ENCODE measurements at regions not wholly inside any gene's neighbourhood (a gene's known extent, or its start where the extent isn't known, plus 50 kb on each side); places are given as distances from the start of the nearest gene placed in this dataset.
A peak's percentile ranks its signal among the peaks of the same experiment; 100 is the strongest.

DNA sequence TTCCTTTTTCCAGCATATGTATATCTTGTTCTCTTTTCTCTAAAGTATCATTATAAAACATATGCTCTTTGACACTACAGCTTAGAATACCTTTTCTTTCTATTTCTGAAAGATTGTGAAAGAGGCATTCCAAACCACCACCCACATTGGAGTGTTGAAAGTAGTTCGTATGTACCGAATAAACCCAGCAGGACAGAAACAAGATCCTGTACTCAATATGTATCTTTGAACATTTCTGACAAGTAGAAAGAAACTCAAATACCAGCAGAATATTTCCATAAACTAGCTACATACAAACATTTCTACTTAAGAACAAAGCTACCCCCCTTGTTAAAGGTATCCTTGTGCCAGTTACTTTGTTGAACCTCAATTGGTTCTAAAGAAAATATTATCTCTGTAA is 415.3 kb upstream of the ALCAM start:
- no peak overlapping the region for H3K4me3 ChIP-seq (ENCODE audit: insufficient read depth, low read length)
- H3K36me3 ChIP-seq (ENCODE audit: insufficient read depth, low read length), result no peaks in the 10 kb centered on the region
- H3K27me3 ChIP-seq (ENCODE audit: insufficient read depth, low read length), result no peaks in the 10 kb centered on the region
- H3K4me2 ChIP-seq (ENCODE audit: insufficient read depth, low read length), result peak overlapping the region; percentile 9
- no peaks in the 10 kb centered on the region for H3K79me2 ChIP-seq (ENCODE audit: insufficient read depth, low read length)
- H3K9me3 ChIP-seq (ENCODE audit: low read depth, low read length), result no peaks in the 10 kb centered on the region
- no peak for DNase-seq (ENCODE audit: insufficient read length, low spot score, missing footprints)
- H3K4me1 ChIP-seq (ENCODE audit: insufficient read depth, low read length), result peaks cover 16% of the 10 kb centered on the region
- no peaks in the 10 kb centered on the region for H4K20me1 ChIP-seq (ENCODE audit: insufficient read depth, low read length)
- no peak overlapping the region for H3K27ac ChIP-seq (ENCODE audit: low read depth, low read length)
- TF ChIP-seq, protein P1, sequence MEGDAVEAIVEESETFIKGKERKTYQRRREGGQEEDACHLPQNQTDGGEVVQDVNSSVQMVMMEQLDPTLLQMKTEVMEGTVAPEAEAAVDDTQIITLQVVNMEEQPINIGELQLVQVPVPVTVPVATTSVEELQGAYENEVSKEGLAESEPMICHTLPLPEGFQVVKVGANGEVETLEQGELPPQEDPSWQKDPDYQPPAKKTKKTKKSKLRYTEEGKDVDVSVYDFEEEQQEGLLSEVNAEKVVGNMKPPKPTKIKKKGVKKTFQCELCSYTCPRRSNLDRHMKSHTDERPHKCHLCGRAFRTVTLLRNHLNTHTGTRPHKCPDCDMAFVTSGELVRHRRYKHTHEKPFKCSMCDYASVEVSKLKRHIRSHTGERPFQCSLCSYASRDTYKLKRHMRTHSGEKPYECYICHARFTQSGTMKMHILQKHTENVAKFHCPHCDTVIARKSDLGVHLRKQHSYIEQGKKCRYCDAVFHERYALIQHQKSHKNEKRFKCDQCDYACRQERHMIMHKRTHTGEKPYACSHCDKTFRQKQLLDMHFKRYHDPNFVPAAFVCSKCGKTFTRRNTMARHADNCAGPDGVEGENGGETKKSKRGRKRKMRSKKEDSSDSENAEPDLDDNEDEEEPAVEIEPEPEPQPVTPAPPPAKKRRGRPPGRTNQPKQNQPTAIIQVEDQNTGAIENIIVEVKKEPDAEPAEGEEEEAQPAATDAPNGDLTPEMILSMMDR (IDR thresholded peaks at IDR 0.05; ENCODE audit: extremely low read depth, low read depth, low read length), result no peak
- peak overlapping the region; percentile 33 for H2AFZ ChIP-seq (ENCODE audit: low read length)

DNA sequence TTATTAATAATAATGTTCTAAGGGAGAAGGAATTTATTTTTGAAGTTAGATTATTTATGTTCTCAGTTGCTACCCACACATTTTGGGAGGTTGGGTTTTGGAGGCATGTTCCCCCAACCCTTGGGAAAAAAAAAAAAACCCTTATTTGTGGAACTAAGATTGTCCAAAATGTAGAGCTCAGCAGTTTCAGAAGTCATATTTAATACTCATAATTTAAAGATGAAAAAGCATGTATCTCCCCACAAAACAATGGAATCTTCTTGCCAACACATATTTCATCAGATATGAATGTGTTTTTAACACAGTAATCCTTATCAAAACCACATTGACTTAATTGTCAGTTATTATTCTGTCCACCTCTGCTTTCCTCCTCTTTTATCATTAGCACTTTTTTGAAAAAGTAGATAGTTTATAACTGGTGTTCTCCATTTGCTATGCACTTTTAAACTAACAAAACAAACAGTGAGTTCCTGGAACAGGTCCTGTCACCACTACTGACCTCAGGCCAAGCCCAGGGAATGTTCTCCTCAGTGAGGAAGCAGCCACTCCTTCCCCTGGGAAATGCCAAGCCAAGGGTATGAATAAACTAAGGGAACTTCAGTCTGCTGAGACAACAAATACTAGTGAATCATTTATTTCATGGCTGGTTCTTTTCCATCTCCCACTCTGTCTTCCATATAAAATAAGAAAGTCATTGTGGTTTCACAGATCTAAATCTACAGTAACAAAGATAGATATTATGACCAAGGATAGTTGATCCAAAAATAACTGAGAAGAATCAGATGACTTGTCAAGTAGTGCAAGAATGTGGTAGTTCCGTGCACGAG is 414.4 kb upstream of the ALCAM start:
- Histone ChIP-seq H3K4me2 (ENCODE audit: insufficient read depth, low read length) (peak overlapping the region; percentile 35), H4K20me1 (ENCODE audit: insufficient read depth, low read length) (no peaks in the 10 kb centered on the region), H3K36me3 (ENCODE audit: insufficient read depth, low read length) (no peaks in the 10 kb centered on the region), H3K79me2 (ENCODE audit: insufficient read depth, low read length) (no peaks in the 10 kb centered on the region), H3K27me3 (ENCODE audit: insufficient read depth, low read length) (no peaks in the 10 kb centered on the region), H2AFZ (ENCODE audit: low read length) (no peak overlapping the region), H3K9me3 (ENCODE audit: low read depth, low read length) (no peaks in the 10 kb centered on the region), H3K27ac (ENCODE audit: low read depth, low read length) (peak overlapping the region; percentile 34), H3K4me3 (ENCODE audit: insufficient read depth, low read length) (no peak overlapping the region), H3K4me1 (ENCODE audit: insufficient read depth, low read length) (peaks cover 16% of the 10 kb centered on the region)
- TF ChIP-seq, protein P1 (IDR thresholded peaks at IDR 0.05; ENCODE audit: extremely low read depth, low read depth, low read length), result no peak
- DNase-seq (ENCODE audit: insufficient read length, low spot score, missing footprints), result peak; percentile 85

DNA sequence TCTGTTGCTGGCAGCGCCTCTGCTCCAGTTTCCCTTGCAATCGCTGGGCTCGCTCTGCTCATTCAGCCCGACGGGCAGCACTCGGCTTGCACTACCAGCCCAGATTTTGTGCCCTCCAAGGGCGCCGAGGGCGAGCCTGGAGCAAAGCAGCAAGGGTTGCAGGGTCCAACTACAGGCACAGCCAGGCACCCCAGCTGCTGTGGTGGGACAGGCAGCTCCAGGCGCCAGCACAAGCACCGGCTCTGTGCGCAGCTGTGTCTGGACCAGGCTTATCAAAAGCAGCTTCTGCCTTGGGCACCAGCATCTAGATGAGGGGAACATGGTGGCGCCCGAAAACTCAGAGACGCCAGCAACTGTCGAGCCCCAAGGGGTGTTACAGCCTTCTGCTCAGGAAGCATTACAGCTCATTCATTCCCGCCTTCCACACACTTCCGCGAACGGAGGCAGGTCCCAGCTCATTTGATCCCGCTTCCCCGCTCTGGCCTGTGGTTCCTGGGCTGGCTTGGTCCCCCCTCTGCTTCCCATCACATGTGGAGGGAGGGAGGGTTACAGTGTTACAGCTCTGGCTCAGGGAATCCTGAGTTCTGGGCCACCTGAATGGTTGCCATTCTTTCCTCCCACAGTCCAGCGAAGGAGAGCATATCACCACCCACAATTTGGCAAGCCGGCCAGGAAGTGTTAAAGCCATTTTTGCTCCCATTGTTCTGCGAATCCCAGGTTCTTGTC is 409.9 kb upstream of the ALCAM start:
- Histone ChIP-seq H3K79me2 (ENCODE audit: insufficient read depth, low read length) (no peaks in the 10 kb centered on the region), H3K4me3 (ENCODE audit: insufficient read depth, low read length) (no peak overlapping the region), H2AFZ (ENCODE audit: low read length) (no peak overlapping the region), H3K27ac (ENCODE audit: low read depth, low read length) (no peak overlapping the region), H3K4me1 (ENCODE audit: insufficient read depth, low read length) (peaks cover 12% of the 10 kb centered on the region), H3K27me3 (ENCODE audit: insufficient read depth, low read length) (no peaks in the 10 kb centered on the region), H3K9me3 (ENCODE audit: low read depth, low read length) (no peaks in the 10 kb centered on the region), H3K36me3 (ENCODE audit: insufficient read depth, low read length) (no peaks in the 10 kb centered on the region), H3K4me2 (ENCODE audit: insufficient read depth, low read length) (no peak overlapping the region), H4K20me1 (ENCODE audit: insufficient read depth, low read length) (no peaks in the 10 kb centered on the region)
- TF ChIP-seq, protein P1 (IDR thresholded peaks at IDR 0.05; ENCODE audit: extremely low read depth, low read depth, low read length), result no peak
- DNase-seq (ENCODE audit: insufficient read length, low spot score, missing footprints), result no peak

DNA sequence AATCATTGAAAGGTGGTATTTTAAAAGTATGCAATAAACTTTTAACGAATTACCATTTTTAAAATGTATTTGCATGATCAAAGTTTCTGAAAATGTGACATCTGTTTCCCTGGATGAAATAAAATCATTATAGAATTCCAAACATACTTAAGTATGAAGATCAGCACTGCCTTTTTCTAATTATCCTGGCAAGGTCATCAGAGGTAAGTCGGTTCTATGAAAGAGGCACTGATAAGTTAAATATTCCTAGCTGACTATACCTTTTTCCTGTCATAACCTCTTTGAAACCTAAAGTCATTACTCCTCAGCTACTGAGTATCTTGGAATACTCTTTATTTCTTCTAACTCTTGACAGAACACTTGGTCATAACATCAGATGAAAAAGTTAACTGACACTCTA is 406.1 kb upstream of the ALCAM start:
- H3K27me3 ChIP-seq (ENCODE audit: insufficient read depth, low read length), result no peaks in the 10 kb centered on the region
- no peak for DNase-seq (ENCODE audit: insufficient read length, low spot score, missing footprints)
- no peak overlapping the region for H3K27ac ChIP-seq (ENCODE audit: low read depth, low read length)
- no peaks in the 10 kb centered on the region for H3K79me2 ChIP-seq (ENCODE audit: insufficient read depth, low read length)
- TF ChIP-seq, protein P1 (IDR thresholded peaks at IDR 0.05; ENCODE audit: extremely low read depth, low read depth, low read length), result no peak
- H3K36me3 ChIP-seq (ENCODE audit: insufficient read depth, low read length), result no peaks in the 10 kb centered on the region
- no peaks in the 10 kb centered on the region for H3K9me3 ChIP-seq (ENCODE audit: low read depth, low read length)
- no peak overlapping the region for H3K4me3 ChIP-seq (ENCODE audit: insufficient read depth, low read length)
- H3K4me1 ChIP-seq (ENCODE audit: insufficient read depth, low read length), result no peaks in the 10 kb centered on the region
- no peak overlapping the region for H3K4me2 ChIP-seq (ENCODE audit: insufficient read depth, low read length)
- no peaks in the 10 kb centered on the region for H4K20me1 ChIP-seq (ENCODE audit: insufficient read depth, low read length)
- no peak overlapping the region for H2AFZ ChIP-seq (ENCODE audit: low read length)

All from osteoblast (primary cell).